GM12892 (cell line): ENCODE measurements at regions not wholly inside any gene's neighbourhood (a gene's known extent, or its start where the extent isn't known, plus 50 kb on each side); places are given as distances from the start of the nearest gene placed in this dataset.

Source experiments
- POLR2A ChIP-seq: IDR thresholded peaks from 2 replicates; pipeline ENCODE4 v1.6.1; 2011; ENCODE audit warnings: low read depth, low read length, control low read depth
- TAF1 ChIP-seq: IDR thresholded peaks from 2 replicates; pipeline ENCODE4 v1.6.1; 2011; ENCODE audit warnings: low read depth, mild to moderate bottlenecking, control low read depth, low read length, borderline replicate concordance

DNA sequence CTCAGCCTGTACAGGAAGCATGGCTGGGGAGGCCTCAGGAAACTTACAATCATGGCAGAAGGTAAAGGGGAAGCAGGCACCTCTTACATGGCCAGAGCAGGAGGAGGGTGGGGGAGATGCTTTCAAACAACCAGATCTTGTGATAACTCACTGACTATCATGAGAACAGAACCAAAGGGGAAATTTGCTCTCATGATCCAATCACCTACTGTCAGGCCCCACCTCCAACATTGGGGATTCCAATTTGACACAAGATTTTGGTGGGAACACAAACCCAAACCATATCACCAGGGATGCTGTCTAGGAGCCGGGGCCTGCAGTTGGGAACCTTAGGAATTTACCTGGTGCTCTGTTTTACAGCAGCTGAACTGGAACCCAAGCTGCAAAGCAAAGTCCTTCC is 191.1 kb upstream of the CITED2 start:
- no peak for TF ChIP-seq POLR2A
- no peak for TF ChIP-seq TAF1
